Activated B cell treated with CpG ODN at 0.5 μM for 24 hours (primary cell): ENCODE measurements at regions not wholly inside any gene's neighbourhood (a gene's known extent, or its start where the extent isn't known, plus 50 kb on each side); places are given as distances from the start of the nearest gene placed in this dataset.

ENCODE experiments used
- ATAC-seq: fragments of 200-7000 bp; cut with Tn5 transposase; one replicate; pipeline ENCODE4 v1.10.0; 2021; ENCODE audit warnings: low read depth, mild to moderate bottlenecking, moderate library complexity
- CTCF ChIA-PET: fragments of 350-600 bp; sonication (Branson Sonifier 250); formaldehyde crosslinking; loops from one replicate; lab custom pipeline; 2021; ENCODE audit warnings: antibody characterized with exemption; lab: Charles Lee
- POLR2A ChIA-PET: fragments of 350-600 bp; sonication (Branson Sonifier 250); formaldehyde crosslinking; loops from one replicate; lab custom pipeline; 2021; ENCODE audit warnings: antibody characterized with exemption; lab: Charles Lee
- DNase-seq: peaks from one replicate; pipeline ENCODE4 v3.0.0; 2022
- H3K27ac Mint-ChIP-seq: one replicate; pipeline ENCODE4 v1.8.0; 2020; ENCODE audit warnings: mixed read lengths
- H3K27me3 Mint-ChIP-seq: one replicate; pipeline ENCODE4 v1.8.0; 2021; ENCODE audit warnings: mixed read lengths
- H3K36me3 Mint-ChIP-seq: one replicate; pipeline ENCODE4 v1.8.0; 2021; ENCODE audit warnings: low read depth, mixed read lengths
- H3K4me1 Mint-ChIP-seq: one replicate; pipeline ENCODE4 v1.8.0; 2021; ENCODE audit warnings: mixed read lengths
- H3K4me3 Mint-ChIP-seq: one replicate; pipeline ENCODE4 v1.8.0; 2020; ENCODE audit warnings: mild to moderate bottlenecking, mixed read lengths
- H3K9me3 Mint-ChIP-seq: one replicate; pipeline ENCODE4 v1.8.0; 2020; ENCODE audit warnings: mixed read lengths
- CTCF ChIP-seq: fragments of 200-600 bp; IDR thresholded peaks from one replicate; pipeline ENCODE4 v1.8.0; 2022; ENCODE audit warnings: antibody characterized with exemption, mild to moderate bottlenecking
- intact Hi-C: fragments of 100-400 bp; cut with micrococcal nuclease; formaldehyde crosslinking; loops from one replicate; pipeline ENCODE4 v1.15.1; 2024

- H3K4me3 Mint-ChIP-seq, result no peak overlapping the region
- peaks cover 10% of the 10 kb centered on the region for H3K9me3 Mint-ChIP-seq
- intact Hi-C loops, result no loop called here
- no peaks in the 10 kb centered on the region for H3K4me1 Mint-ChIP-seq
- H3K27ac Mint-ChIP-seq, result no peak overlapping the region
- CTCF ChIA-PET, result no interaction called here
- POLR2A ChIA-PET, result no interaction called here
- DNase-seq, result no peak
- no peaks in the 10 kb centered on the region for H3K36me3 Mint-ChIP-seq
- no peaks in the 10 kb centered on the region for H3K27me3 Mint-ChIP-seq
- no peak for TF ChIP-seq CTCF
- ATAC-seq, result no peak
Measured at GRCh38 chr4:132556316-132556715, 592.8 kb upstream of the PCDH10 start.

- DNase-seq (no peak), ATAC-seq (no peak)
- Mint-ChIP-seq H3K27me3 (no peaks in the 10 kb centered on the region), H3K9me3 (peaks cover 9% of the 10 kb centered on the region), H3K4me3 (no peak overlapping the region), H3K36me3 (no peaks in the 10 kb centered on the region), H3K27ac (no peak overlapping the region), H3K4me1 (no peaks in the 10 kb centered on the region)
- intact Hi-C loops, result no loop called here
- no peak for TF ChIP-seq CTCF
- POLR2A ChIA-PET, result no interaction called here
- CTCF ChIA-PET, result no interaction called here
Measured at GRCh38 chr4:132557660-132558059, 591.4 kb upstream of the PCDH10 start.

GRCh38 chr4:132564920-132565319 lies 584.2 kb upstream of the PCDH10 start:
- no peaks in the 10 kb centered on the region for H3K36me3 Mint-ChIP-seq
- POLR2A ChIA-PET, result no interaction called here
- H3K9me3 Mint-ChIP-seq, result peaks cover 5% of the 10 kb centered on the region
- intact Hi-C loops, result no loop called here
- CTCF ChIA-PET, result no interaction called here
- ATAC-seq, result no peak
- H3K27ac Mint-ChIP-seq, result no peak overlapping the region
- H3K4me1 Mint-ChIP-seq, result no peaks in the 10 kb centered on the region
- H3K4me3 Mint-ChIP-seq, result no peak overlapping the region
- no peak for DNase-seq
- TF ChIP-seq CTCF, result no peak
- no peaks in the 10 kb centered on the region for H3K27me3 Mint-ChIP-seq

- DNase-seq (no peak), ATAC-seq (no peak)
- Mint-ChIP-seq H3K9me3 (peaks cover 5% of the 10 kb centered on the region), H3K36me3 (no peaks in the 10 kb centered on the region), H3K27me3 (no peaks in the 10 kb centered on the region), H3K4me3 (no peak overlapping the region), H3K27ac (no peak overlapping the region), H3K4me1 (no peaks in the 10 kb centered on the region)
- POLR2A ChIA-PET, result no interaction called here
- intact Hi-C loops, result no loop called here
- TF ChIP-seq CTCF, result no peak
- CTCF ChIA-PET, result no interaction called here
Measured at GRCh38 chr4:132565542-132565941, 583.6 kb upstream of the PCDH10 start.

- Mint-ChIP-seq H3K9me3 (peaks cover 6% of the 10 kb centered on the region), H3K27ac (no peak overlapping the region), H3K4me3 (no peak overlapping the region), H3K4me1 (no peaks in the 10 kb centered on the region), H3K36me3 (no peaks in the 10 kb centered on the region), H3K27me3 (no peaks in the 10 kb centered on the region)
- POLR2A ChIA-PET, result interaction anchor here (0.6 kb wide), 1 partner anchor 67 kb away, joined by 7 read pairs; no protein-coding TSS in a partner anchor
- no peak for DNase-seq
- CTCF ChIA-PET, result no interaction called here
- ATAC-seq, result no peak
- no peak for TF ChIP-seq CTCF
- intact Hi-C loops, result no loop called here
Measured at GRCh38 chr4:132572210-132572609, 576.9 kb upstream of the PCDH10 start.
